ENCODE measurements at regions not wholly inside any gene's neighbourhood (a gene's known extent, or its start where the extent isn't known, plus 50 kb on each side); places are given as distances from the start of the nearest gene placed in this dataset.

DNA sequence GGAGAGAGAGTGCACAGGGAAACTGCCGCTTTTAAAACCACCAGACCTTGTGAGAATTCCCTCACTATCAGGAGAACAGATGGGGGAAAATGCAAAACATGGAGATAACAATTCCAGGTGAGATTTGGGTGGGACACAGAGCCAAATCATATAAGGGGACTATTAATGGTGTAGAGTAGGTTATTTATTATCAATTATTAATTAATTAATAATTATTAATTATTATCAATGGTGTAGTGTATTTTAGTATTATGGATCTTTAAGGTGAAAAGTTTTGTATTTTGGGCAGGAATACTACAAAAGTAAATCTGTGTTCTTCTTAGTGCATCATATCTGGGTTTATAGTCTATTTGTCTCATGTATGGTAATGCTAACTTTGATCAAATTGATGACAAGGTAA is 377.7 kb upstream of the KCND2 start (continued):
- TF ChIP-seq ZNF462 (CRISPR knock-in tag; IDR thresholded peaks at IDR 0.05) (no peak), POLR2AphosphoS5 (IDR thresholded peaks at IDR 0.05; ENCODE audit: low read depth) (no peak), STAT1 (IDR thresholded peaks at IDR 0.05; ENCODE audit: unreplicated experiment) (no peak)

DNA sequence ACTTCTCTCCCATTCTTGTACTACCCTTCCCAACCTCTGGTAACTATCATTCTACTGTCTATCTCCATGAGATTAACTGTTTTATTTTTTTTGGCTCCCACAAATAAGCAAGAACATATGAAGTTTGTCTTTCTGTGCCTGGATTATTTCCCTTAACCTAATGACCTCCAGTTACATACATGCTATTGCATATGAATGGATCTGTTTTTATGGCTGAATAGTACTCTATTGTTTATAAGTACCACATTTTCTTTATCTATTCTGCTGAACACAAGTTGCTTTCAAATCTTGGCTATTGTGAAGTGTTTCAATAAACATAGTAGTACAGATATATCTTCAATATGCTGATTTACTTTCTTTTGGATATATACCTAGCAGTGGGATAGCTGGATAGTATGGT is 376.6 kb upstream of the KCND2 start:
- H3K79me2 ChIP-seq (replicated peaks; ENCODE audit: insufficient read depth): no peaks in the 10 kb centered on the region
- H3K4me1 ChIP-seq (ENCODE audit: insufficient read depth): no peaks in the 10 kb centered on the region
- no peak for ATAC-seq
- Mint-ChIP-seq H3K27me3 (ENCODE audit: insufficient read depth, low read depth, poor library complexity) (no peaks in the 10 kb centered on the region), H3K27ac (no peak overlapping the region), H3K4me1 (no peaks in the 10 kb centered on the region), H3K9me3 (0 out of 3 replicates have a peak, but pooled peaks cover 6% of the 10 kb centered on the region), H3K4me3 (no peak overlapping the region), H3K36me3 (ENCODE audit: low read depth) (no peaks in the 10 kb centered on the region)
- H4K20me1 ChIP-seq (replicated peaks; ENCODE audit: insufficient read depth): no peaks in the 10 kb centered on the region
- H3K9me2 ChIP-seq (ENCODE audit: insufficient read depth): no peaks in the 10 kb centered on the region
- no peak for TF ChIP-seq ZNF331 (CRISPR knock-in tag; IDR thresholded peaks at IDR 0.05; ENCODE audit: low read depth)
- H3K36me3 ChIP-seq (ENCODE audit: insufficient read depth): no peaks in the 10 kb centered on the region
- no peaks in the 10 kb centered on the region for H3F3A ChIP-seq (replicated peaks; ENCODE audit: low read depth)
- no peak overlapping the region for H3K4me3 ChIP-seq
- no peaks in the 10 kb centered on the region for H3K27me3 ChIP-seq (ENCODE audit: insufficient read depth)
- H3K4me2 ChIP-seq: no peak overlapping the region
- DNase-seq (ENCODE audit: low spot score): no peak
- H2AFZ ChIP-seq: no peak overlapping the region
- no peak overlapping the region for H3K27ac ChIP-seq (ENCODE audit: low read depth)

Data from GM23338 (cell line).